ENCODE measurements at regions not wholly inside any gene's neighbourhood (a gene's known extent, or its start where the extent isn't known, plus 50 kb on each side); places are given as distances from the start of the nearest gene placed in this dataset.
A peak's percentile ranks its signal among the peaks of the same experiment; 100 is the strongest.

DNA sequence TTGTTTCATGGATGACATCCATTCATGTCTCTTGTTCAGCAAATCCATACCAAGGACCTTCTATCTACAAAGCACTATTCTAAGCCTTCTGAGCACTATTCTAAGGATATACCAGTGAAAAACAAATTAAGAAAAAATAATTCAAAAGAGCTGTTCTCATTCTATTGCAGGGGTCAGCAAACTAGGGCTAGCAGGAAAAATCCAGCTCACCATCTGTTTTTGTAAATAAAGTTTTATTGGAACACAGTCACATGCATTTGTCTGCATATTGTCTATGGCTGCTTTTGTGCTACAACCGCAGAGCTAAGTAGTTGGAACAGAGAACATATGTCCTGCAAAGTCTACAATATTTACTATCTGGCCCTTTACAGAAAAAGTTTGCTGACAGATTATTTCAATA, 222.7 kb upstream of the DYNLRB2 start:
- TF ChIP-seq ARNT (IDR thresholded peaks at IDR 0.05) (no peak), FOXK2 (IDR thresholded peaks at IDR 0.05) (no peak), FOXM1 (IDR thresholded peaks at IDR 0.05; ENCODE audit: borderline replicate concordance) (no peak), CTBP1 (IDR thresholded peaks at IDR 0.05; ENCODE audit: borderline replicate concordance) (no peak), ZNF384 (IDR thresholded peaks at IDR 0.05) (no peak)
- DNase-seq (ENCODE audit: extremely low spot score) = no peak
- POLR2A ChIA-PET = no interaction called here
- CTCF ChIA-PET = interaction anchor here (1.1 kb wide), 1 partner anchor 14 kb away, joined by 3 read pairs; no protein-coding TSS in a partner anchor

DNA sequence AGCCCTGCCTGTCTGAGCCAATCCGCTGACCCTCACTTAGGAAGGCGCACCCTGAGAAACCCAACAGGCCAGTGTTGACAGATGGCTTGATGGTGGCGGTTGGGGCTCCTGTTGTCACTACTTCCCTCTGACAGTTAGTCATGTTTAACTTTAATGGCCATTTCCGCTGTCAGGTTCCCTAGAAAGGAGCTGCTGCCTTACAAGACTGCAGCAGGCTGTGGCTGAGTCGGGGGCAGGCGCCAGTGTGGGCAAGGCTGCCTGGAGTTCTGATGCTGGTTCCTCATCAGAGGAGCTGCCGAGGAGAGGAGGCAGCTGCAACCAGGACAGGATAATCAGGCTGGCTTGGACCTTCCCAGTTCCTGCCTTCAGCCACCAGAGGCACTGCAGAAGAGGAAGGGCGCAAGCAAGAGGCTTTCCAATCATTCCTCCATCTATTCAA, 223.2 kb upstream of the DYNLRB2 start:
- CTCF ChIA-PET = interaction anchor here (1.1 kb wide), 1 partner anchor 71 kb away, joined by 3 read pairs; no protein-coding TSS in a partner anchor
- TF ChIP-seq BHLHE40 (IDR thresholded peaks at IDR 0.05; ENCODE audit: borderline replicate concordance) = no peak
- TF ChIP-seq CTBP1 (IDR thresholded peaks at IDR 0.05; ENCODE audit: borderline replicate concordance) = no peak
- TF ChIP-seq, protein P1, sequence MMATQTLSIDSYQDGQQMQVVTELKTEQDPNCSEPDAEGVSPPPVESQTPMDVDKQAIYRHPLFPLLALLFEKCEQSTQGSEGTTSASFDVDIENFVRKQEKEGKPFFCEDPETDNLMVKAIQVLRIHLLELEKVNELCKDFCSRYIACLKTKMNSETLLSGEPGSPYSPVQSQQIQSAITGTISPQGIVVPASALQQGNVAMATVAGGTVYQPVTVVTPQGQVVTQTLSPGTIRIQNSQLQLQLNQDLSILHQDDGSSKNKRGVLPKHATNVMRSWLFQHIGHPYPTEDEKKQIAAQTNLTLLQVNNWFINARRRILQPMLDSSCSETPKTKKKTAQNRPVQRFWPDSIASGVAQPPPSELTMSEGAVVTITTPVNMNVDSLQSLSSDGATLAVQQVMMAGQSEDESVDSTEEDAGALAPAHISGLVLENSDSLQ (IDR thresholded peaks at IDR 0.05) = no peak
- TF ChIP-seq FOXA1 (IDR thresholded peaks at IDR 0.05) = no peak
- TF ChIP-seq HDGF (IDR thresholded peaks at IDR 0.05; ENCODE audit: borderline replicate concordance) = no peak
- peak; percentile 48 for DNase-seq (ENCODE audit: extremely low spot score)
- POLR2A ChIA-PET = no interaction called here

DNA sequence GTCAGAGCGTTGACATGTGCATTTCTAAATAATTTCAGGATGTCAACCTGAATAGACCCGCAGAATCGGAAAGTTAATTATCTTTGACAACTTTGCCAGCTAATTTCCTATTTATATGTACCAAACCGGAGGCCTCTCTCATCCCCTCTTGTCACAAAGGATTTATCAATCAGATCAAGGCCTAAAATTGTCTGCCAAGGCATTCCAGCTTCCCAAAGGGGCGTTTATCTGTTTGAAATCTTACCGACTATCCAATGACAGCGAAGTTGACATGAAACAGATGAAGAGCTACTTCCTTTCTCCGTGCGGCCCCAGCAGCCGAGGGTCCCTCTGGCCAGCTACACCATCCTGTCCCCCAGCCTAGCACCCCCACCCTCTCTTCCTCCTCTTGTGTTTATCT, 223.7 kb upstream of the DYNLRB2 start:
- TF ChIP-seq FOXM1 (IDR thresholded peaks at IDR 0.05; ENCODE audit: borderline replicate concordance) (no peak), ZNF384 (IDR thresholded peaks at IDR 0.05) (no peak), TARDBP (IDR thresholded peaks at IDR 0.05) (no peak), HDGF (IDR thresholded peaks at IDR 0.05; ENCODE audit: borderline replicate concordance) (no peak), SP1 (IDR thresholded peaks at IDR 0.05) (no peak), L3MBTL2 (conservative IDR thresholded peaks at IDR 0.05) (no peak), FOXA1 (IDR thresholded peaks at IDR 0.05) (no peak), ARNT (IDR thresholded peaks at IDR 0.05) (no peak), LEF1 (IDR thresholded peaks at IDR 0.05; ENCODE audit: borderline replicate concordance) (no peak), CTBP1 (IDR thresholded peaks at IDR 0.05; ENCODE audit: borderline replicate concordance) (no peak)
- TF ChIP-seq, protein P1 (IDR thresholded peaks at IDR 0.05) = no peak
- no peak for DNase-seq (ENCODE audit: extremely low spot score)
- ChIA-PET CTCF (interaction anchor here (1.1 kb wide), 1 partner anchor 70 kb away, joined by 3 read pairs; no protein-coding TSS in a partner anchor), POLR2A (no interaction called here)

DNA sequence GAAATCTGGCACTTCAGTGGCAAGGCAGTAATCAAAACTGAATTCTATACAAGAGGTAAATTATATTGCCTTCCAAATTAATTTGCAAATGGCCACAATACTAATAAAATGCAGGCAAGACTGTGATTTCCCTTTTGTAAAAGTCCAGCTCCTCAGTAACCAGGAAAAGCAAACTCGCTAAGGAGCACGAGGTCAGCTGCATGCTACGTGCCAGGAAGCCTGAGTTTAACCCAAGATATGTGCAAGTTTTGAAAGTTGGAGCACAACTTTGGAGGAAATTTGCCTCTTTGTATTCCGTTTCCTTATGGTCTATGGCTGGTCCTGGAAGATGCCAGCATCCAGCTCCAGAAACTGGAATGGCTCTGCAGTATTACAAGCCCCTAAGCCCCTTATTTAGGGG, 226.8 kb upstream of the DYNLRB2 start:
- TF ChIP-seq HDGF (IDR thresholded peaks at IDR 0.05; ENCODE audit: borderline replicate concordance) (no peak), FOXM1 (IDR thresholded peaks at IDR 0.05; ENCODE audit: borderline replicate concordance) (no peak), BHLHE40 (IDR thresholded peaks at IDR 0.05; ENCODE audit: borderline replicate concordance) (no peak), TARDBP (IDR thresholded peaks at IDR 0.05) (no peak), ARNT (IDR thresholded peaks at IDR 0.05) (no peak), SP1 (IDR thresholded peaks at IDR 0.05) (no peak), FOXK2 (IDR thresholded peaks at IDR 0.05) (no peak), ELF4 (IDR thresholded peaks at IDR 0.05) (no peak), ZNF384 (IDR thresholded peaks at IDR 0.05) (no peak), LEF1 (IDR thresholded peaks at IDR 0.05; ENCODE audit: borderline replicate concordance) (no peak), NFRKB (IDR thresholded peaks at IDR 0.05) (no peak), SUZ12 (IDR thresholded peaks at IDR 0.05) (no peak), FOXA1 (IDR thresholded peaks at IDR 0.05) (no peak), CTBP1 (IDR thresholded peaks at IDR 0.05; ENCODE audit: borderline replicate concordance) (no peak), L3MBTL2 (conservative IDR thresholded peaks at IDR 0.05) (no peak)
- TF ChIP-seq, protein P1 (IDR thresholded peaks at IDR 0.05) = no peak
- ChIA-PET POLR2A (no interaction called here), CTCF (no interaction called here)
- DNase-seq (ENCODE audit: extremely low spot score) = no peak

DNA sequence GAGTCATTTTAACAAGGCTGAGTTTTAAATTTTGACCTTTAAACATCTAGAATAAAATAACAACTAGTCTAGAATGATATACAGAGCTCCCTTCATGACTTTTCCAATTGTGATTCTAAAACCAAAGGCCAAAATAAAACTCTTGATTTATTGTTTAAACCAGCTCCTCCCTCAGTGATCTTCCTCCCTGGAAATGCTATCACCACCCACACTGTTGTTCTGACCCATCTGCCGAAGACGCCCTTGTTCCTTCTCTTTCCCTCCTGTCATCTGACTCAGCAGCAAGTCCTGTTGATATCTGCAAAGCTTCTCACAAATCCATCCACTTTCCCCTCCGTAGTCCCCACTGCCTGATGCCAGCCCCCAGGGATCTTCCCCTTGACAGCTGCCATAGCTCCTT, 231.6 kb upstream of the DYNLRB2 start:
- POLR2A ChIA-PET = no interaction called here
- CTCF ChIA-PET = no interaction called here
- no peak for TF ChIP-seq FOXM1 (IDR thresholded peaks at IDR 0.05; ENCODE audit: borderline replicate concordance)
- TF ChIP-seq FOXA1 (IDR thresholded peaks at IDR 0.05) = no peak
- no peak for TF ChIP-seq ELF4 (IDR thresholded peaks at IDR 0.05)
- TF ChIP-seq FOXK2 (IDR thresholded peaks at IDR 0.05) = no peak
- TF ChIP-seq CTBP1 (IDR thresholded peaks at IDR 0.05; ENCODE audit: borderline replicate concordance) = no peak
- no peak for TF ChIP-seq L3MBTL2 (conservative IDR thresholded peaks at IDR 0.05)
- TF ChIP-seq SP1 (IDR thresholded peaks at IDR 0.05) = no peak
- TF ChIP-seq SUZ12 (IDR thresholded peaks at IDR 0.05) = no peak
- no peak for TF ChIP-seq LEF1 (IDR thresholded peaks at IDR 0.05; ENCODE audit: borderline replicate concordance)
- TF ChIP-seq, protein P1 (IDR thresholded peaks at IDR 0.05) = no peak
- no peak for TF ChIP-seq BHLHE40 (IDR thresholded peaks at IDR 0.05; ENCODE audit: borderline replicate concordance)
- TF ChIP-seq TARDBP (IDR thresholded peaks at IDR 0.05) = no peak
- TF ChIP-seq HDGF (IDR thresholded peaks at IDR 0.05; ENCODE audit: borderline replicate concordance) = no peak
- no peak for TF ChIP-seq NFRKB (IDR thresholded peaks at IDR 0.05)
- TF ChIP-seq ARNT (IDR thresholded peaks at IDR 0.05) = no peak

DNA sequence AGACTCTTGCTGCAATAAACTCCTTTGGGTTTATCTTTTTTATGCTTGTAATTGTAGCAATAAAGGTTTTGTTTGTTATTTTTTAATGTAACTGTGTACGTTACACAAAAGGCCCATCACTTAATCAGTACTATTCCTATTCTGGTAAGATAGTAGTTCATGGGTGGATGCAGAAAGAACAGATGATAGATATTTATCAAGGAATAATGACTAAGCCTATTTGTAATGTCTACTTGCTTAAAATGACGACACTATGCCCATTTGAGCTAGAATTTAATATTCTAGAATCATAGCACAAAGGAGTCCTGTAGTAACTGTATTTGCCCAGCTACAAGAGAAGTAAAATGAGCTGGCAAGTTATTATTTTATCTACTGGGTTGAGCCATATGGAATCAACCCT, 235.4 kb upstream of the DYNLRB2 start:
- TF ChIP-seq LEF1 (IDR thresholded peaks at IDR 0.05; ENCODE audit: borderline replicate concordance) (no peak), CTBP1 (IDR thresholded peaks at IDR 0.05; ENCODE audit: borderline replicate concordance) (no peak)
- ChIA-PET CTCF (interaction anchor here (0.6 kb wide), 2 partner anchors 44 to 99 kb away, joined by 3 read pairs; no protein-coding TSS in a partner anchor), POLR2A (no interaction called here)
- no peak for DNase-seq (ENCODE audit: extremely low spot score)

More for the DNA sequence above, 231.6 kb upstream of the DYNLRB2 start:
- no peak for DNase-seq (ENCODE audit: extremely low spot score)
